OCI-LY7 (cell line): ENCODE measurements at regions not wholly inside any gene's neighbourhood (a gene's known extent, or its start where the extent isn't known, plus 50 kb on each side); places are given as distances from the start of the nearest gene placed in this dataset.

Experiments used
- BruUV-seq: library from RNA; stranded (reverse); fragments of 400-500 nt; replicated peaks from 2 replicates; lab custom pipeline; 2021; lab: Mats Ljungman, UMichigan
- CTCF ChIA-PET: fragments of 300-600 bp; sonication (Branson Sonifier 250); formaldehyde crosslinking; loops from one replicate; lab custom pipeline; 2022; ENCODE audit warnings: antibody characterized with exemption; ENCODE audit not compliant: unreplicated experiment; lab: Charles Lee
- POLR2A ChIA-PET: fragments of 300-600 bp; sonication (Branson Sonifier 250); formaldehyde crosslinking; loops from one replicate; lab custom pipeline; 2022; ENCODE audit warnings: antibody characterized with exemption; lab: Charles Lee
- DNase-seq: peaks from one replicate; pipeline ENCODE4 v3.0.0-alpha.2; 2015; ENCODE audit warnings: low spot score
- H2AFZ ChIP-seq: fragments of 200-600 bp; sonication (generic), shearing (Covaris generic); 2 replicates; pipeline ENCODE4 v1.6.1; 2014; ENCODE audit warnings: mild to moderate bottlenecking, antibody characterized with exemption, low read length, moderate library complexity
- H3K27ac ChIP-seq: fragments of 200-600 bp; sonication (generic); 2 replicates; pipeline ENCODE4 v1.5.1; 2014; ENCODE audit warnings: mixed run types, low read depth, mild to moderate bottlenecking, moderate library complexity, low read length, inconsistent platforms; ENCODE audit not compliant: poor library complexity, severe bottlenecking
- H3K36me3 ChIP-seq: fragments of 200-600 bp; sonication (generic); 2 replicates; pipeline ENCODE4 v1.6.1; 2014; ENCODE audit warnings: mild to moderate bottlenecking, antibody characterized with exemption, low read length, moderate library complexity, mixed read lengths; ENCODE audit not compliant: insufficient read depth
- H3K4me1 ChIP-seq: fragments of 200-600 bp; sonication (generic); 2 replicates; pipeline ENCODE4 v1.5.1; 2014; ENCODE audit warnings: mild to moderate bottlenecking, low read length; ENCODE audit not compliant: insufficient read depth, poor library complexity, severe bottlenecking
- H3K4me2 ChIP-seq: fragments of 200-600 bp; sonication (generic); 2 replicates; pipeline ENCODE4 v1.6.1; 2014; ENCODE audit warnings: mild to moderate bottlenecking, low read length
- H3K4me3 ChIP-seq: fragments of 200-600 bp; sonication (generic); 2 replicates; pipeline ENCODE4 v1.5.1; 2014; ENCODE audit warnings: mild to moderate bottlenecking, low read depth, low read length; ENCODE audit not compliant: poor library complexity, severe bottlenecking
- H3K79me2 ChIP-seq: fragments of 200-600 bp; sonication (generic); 2 replicates; pipeline ENCODE4 v1.6.1; 2016; ENCODE audit warnings: low read depth, mild to moderate bottlenecking, low read length, moderate library complexity, mixed read lengths; ENCODE audit not compliant: insufficient read depth
- H3K9me2 ChIP-seq: fragments of 200-600 bp; sonication (generic); 2 replicates; pipeline ENCODE4 v1.6.1; 2016; ENCODE audit warnings: mild to moderate bottlenecking, low read length, mixed read lengths; ENCODE audit not compliant: insufficient read depth
- H3K9me3 ChIP-seq: fragments of 200-600 bp; sonication (generic); 2 replicates; pipeline ENCODE4 v1.6.1; 2014; ENCODE audit warnings: mild to moderate bottlenecking, mixed run types, low read length, mixed read lengths
- H4K20me1 ChIP-seq: fragments of 200-600 bp; sonication (generic); 2 replicates; pipeline ENCODE4 v1.6.1; 2014; ENCODE audit warnings: mild to moderate bottlenecking, antibody characterized with exemption, low read length, moderate library complexity, mixed read lengths; ENCODE audit not compliant: insufficient read depth
- EZH2phosphoT487 ChIP-seq: fragments of 200-600 bp; sonication (generic); IDR thresholded peaks from 2 replicates; pipeline ENCODE4 v1.6.1; 2018; ENCODE audit warnings: low read depth, borderline replicate concordance, mild to moderate bottlenecking, mixed run types, antibody characterized with exemption, low read length, moderate library complexity, mixed read lengths
- intact Hi-C: fragments of 100-400 bp; cut with micrococcal nuclease; formaldehyde crosslinking; loops from one replicate; pipeline ENCODE4 v1.10.0; 2022; ENCODE audit not compliant: unreplicated experiment
- TF ChIP-seq, protein P1 (sequence below): fragments of 200-600 bp; sonication (generic); conservative IDR thresholded peaks from 2 replicates; pipeline ENCODE4 v1.5.1; 2014; ENCODE audit warnings: mild to moderate bottlenecking, antibody characterized with exemption, low read length, moderate library complexity, mixed read lengths

DNA sequence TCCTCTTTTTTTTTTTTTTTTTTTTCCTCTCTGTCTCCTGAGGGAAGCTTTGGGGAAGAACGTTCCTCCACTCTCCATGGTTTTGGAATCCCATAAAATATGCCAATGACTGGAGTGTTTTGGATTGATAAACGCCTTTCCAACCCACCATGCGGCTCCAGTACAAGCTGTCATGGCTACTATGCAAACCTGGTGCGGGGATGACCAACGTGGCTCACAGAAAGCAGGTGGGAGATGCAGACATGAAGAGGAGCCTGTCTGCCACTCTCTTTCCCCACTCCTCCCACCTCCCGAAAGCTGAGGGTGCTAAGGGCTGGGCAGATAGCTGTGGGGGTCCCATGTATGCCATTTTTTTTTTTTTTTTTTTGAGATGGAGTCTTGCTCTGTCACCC, 69.9 kb upstream of the SEC14L1 start:
- no TSS peak for BruUV-seq
- Histone ChIP-seq H3K9me3 (no peaks in the 10 kb centered on the region), H3K4me3 (no peak overlapping the region), H3K4me1 (no peaks in the 10 kb centered on the region), H3K36me3 (no peaks in the 10 kb centered on the region), H3K27ac (no peak overlapping the region), H3K9me2 (no peaks in the 10 kb centered on the region), H2AFZ (no peak overlapping the region), H3K79me2 (no peaks in the 10 kb centered on the region), H4K20me1 (no peaks in the 10 kb centered on the region), H3K4me2 (no peak overlapping the region)
- TF ChIP-seq EZH2phosphoT487 = no peak
- TF ChIP-seq, protein P1, sequence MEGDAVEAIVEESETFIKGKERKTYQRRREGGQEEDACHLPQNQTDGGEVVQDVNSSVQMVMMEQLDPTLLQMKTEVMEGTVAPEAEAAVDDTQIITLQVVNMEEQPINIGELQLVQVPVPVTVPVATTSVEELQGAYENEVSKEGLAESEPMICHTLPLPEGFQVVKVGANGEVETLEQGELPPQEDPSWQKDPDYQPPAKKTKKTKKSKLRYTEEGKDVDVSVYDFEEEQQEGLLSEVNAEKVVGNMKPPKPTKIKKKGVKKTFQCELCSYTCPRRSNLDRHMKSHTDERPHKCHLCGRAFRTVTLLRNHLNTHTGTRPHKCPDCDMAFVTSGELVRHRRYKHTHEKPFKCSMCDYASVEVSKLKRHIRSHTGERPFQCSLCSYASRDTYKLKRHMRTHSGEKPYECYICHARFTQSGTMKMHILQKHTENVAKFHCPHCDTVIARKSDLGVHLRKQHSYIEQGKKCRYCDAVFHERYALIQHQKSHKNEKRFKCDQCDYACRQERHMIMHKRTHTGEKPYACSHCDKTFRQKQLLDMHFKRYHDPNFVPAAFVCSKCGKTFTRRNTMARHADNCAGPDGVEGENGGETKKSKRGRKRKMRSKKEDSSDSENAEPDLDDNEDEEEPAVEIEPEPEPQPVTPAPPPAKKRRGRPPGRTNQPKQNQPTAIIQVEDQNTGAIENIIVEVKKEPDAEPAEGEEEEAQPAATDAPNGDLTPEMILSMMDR = no peak
- ChIA-PET CTCF (no interaction called here), POLR2A (interaction anchor here (0.6 to 1.1 kb wide), 2 partner anchors 15 to 259 kb away, joined by 3 to 6 read pairs; no protein-coding TSS in a partner anchor)
- DNase-seq = no peak
- intact Hi-C loops = no loop called here

DNA sequence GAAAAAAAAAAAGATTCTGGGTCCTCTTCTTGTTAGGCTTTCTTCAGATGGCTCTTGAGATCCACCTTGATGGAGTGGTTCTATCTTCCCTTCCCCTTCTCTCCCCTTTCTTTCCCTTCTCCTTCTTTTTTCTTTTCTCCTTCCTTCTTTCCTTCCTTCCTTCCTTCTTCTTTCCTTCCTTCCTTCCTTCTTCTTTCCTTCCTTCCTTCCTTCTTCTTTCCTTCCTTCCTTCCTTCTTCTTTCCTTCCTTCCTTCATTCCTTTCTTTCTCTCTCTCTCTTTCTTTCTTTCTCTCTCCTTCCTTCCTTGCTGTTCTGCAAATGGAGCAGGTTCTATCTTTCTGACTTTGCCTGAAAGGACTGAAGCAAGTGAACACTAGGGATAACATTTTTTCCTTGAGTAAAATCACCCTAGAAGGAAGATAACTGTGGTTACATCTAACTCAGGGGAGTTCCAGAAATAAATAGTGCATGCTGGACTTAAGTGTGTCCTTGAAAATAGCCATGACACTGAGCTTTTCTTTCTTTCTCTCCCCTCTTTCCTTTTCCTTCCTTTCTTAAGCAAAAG, 68.8 kb upstream of the SEC14L1 start:
- CTCF ChIA-PET = no interaction called here
- H3K4me1 ChIP-seq = no peaks in the 10 kb centered on the region
- H4K20me1 ChIP-seq = no peaks in the 10 kb centered on the region
- no peaks in the 10 kb centered on the region for H3K9me3 ChIP-seq
- H3K79me2 ChIP-seq = no peaks in the 10 kb centered on the region
- no TSS peak for BruUV-seq
- H3K4me2 ChIP-seq = no peak overlapping the region
- no peaks in the 10 kb centered on the region for H3K36me3 ChIP-seq
- H3K9me2 ChIP-seq = no peaks in the 10 kb centered on the region
- POLR2A ChIA-PET = interaction anchor here (1.1 kb wide), 1 partner anchor 260 kb away, joined by 3 read pairs; no protein-coding TSS in a partner anchor
- H3K27ac ChIP-seq = no peak overlapping the region
- TF ChIP-seq, protein P1 = no peak
- TF ChIP-seq EZH2phosphoT487 = no peak
- intact Hi-C loops = no loop called here
- H2AFZ ChIP-seq = no peak overlapping the region
- H3K4me3 ChIP-seq = no peak overlapping the region
- DNase-seq = no peak

DNA sequence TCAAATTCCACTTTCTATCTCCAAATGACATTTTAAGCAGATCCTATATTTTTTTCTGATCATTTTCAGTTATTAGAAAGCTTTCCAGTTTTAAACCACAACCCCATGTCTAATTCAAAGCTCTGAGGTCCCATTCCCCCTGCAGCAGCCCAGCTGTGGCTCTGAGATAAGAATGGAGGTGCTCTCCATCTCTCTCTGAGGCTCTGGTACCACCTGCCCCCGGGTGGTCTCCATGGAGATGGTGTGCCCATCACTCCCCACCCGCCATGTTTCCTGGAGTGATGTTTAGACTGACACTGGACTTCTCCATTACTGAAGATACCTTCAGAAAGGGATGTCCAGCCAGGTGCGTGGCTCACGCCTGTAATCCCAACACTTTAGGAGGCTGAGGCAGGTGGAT, 68.1 kb upstream of the SEC14L1 start:
- POLR2A ChIA-PET = interaction anchor here (0.6 kb wide), 1 partner anchor 11 kb away, joined by 4 read pairs; no protein-coding TSS in a partner anchor
- no peak for DNase-seq

More for the DNA sequence above, 68.1 kb upstream of the SEC14L1 start:
- Histone ChIP-seq H4K20me1 (no peaks in the 10 kb centered on the region), H3K4me1 (no peaks in the 10 kb centered on the region), H3K9me2 (no peaks in the 10 kb centered on the region), H3K36me3 (no peaks in the 10 kb centered on the region), H3K79me2 (no peaks in the 10 kb centered on the region), H3K4me3 (no peak overlapping the region), H3K27ac (no peak overlapping the region), H3K9me3 (no peaks in the 10 kb centered on the region), H2AFZ (no peak overlapping the region), H3K4me2 (no peak overlapping the region)
- CTCF ChIA-PET = no interaction called here
- no TSS peak for BruUV-seq
- TF ChIP-seq EZH2phosphoT487 = no peak
- TF ChIP-seq, protein P1 = no peak
- intact Hi-C loops = no loop called here
